ENCODE measurements at regions not wholly inside any gene's neighbourhood (a gene's known extent, or its start where the extent isn't known, plus 50 kb on each side); places are given as distances from the start of the nearest gene placed in this dataset.

GRCh38 chr12:130104571-130105106, 57.6 kb upstream of the FZD10 start:
- peak; percentile 29 for DNase-seq

GRCh38 chr12:130109062-130109945, 53.0 kb upstream of the FZD10 start:
- no peak for DNase-seq

- no peak for DNase-seq
Observed at GRCh38 chr12:130110914-130111313, 51.4 kb upstream of the FZD10 start.

GRCh38 chr12:130111965-130112496, 50.2 kb upstream of the FZD10 start:
- no peak for DNase-seq
